GM12891 (cell line): ENCODE measurements at regions not wholly inside any gene's neighbourhood (a gene's known extent, or its start where the extent isn't known, plus 50 kb on each side); places are given as distances from the start of the nearest gene placed in this dataset.

Experiments
- POLR2A ChIP-seq: IDR thresholded peaks from 2 replicates; pipeline ENCODE4 v1.6.1; 2011; ENCODE audit warnings: low read depth, low read length, control low read depth
- POLR2AphosphoS5 ChIP-seq: IDR thresholded peaks from 2 replicates; pipeline ENCODE4 v1.6.1; 2011; ENCODE audit warnings: low read depth, low read length, control low read depth
- POU2F2 ChIP-seq: IDR thresholded peaks from 2 replicates; pipeline ENCODE4 v1.6.1; 2011; ENCODE audit warnings: low read depth, mild to moderate bottlenecking, control low read depth, low read length, moderate library complexity

- no peak for TF ChIP-seq POLR2AphosphoS5
- no peak for TF ChIP-seq POLR2A
- no peak for TF ChIP-seq POU2F2
Measured at GRCh38 chr5:86838083-86838482, 220.3 kb downstream of the COX7C start.
